SK-N-SH (cell line): ENCODE measurements at regions not wholly inside any gene's neighbourhood (a gene's known extent, or its start where the extent isn't known, plus 50 kb on each side); places are given as distances from the start of the nearest gene placed in this dataset.

Source experiments
- CTCF ChIA-PET: fragments of 300-600, 350-600 bp; formaldehyde crosslinking; extraction: SDS; loops from one replicate; lab custom pipeline; 2021; lab: Yijun Ruan, JAX
- POLR2A ChIA-PET: fragments of 350-600 bp; sonication (Branson Sonifier 250); formaldehyde crosslinking; extraction: SDS; loops from one replicate; lab custom pipeline; 2020; ENCODE audit warnings: antibody characterized with exemption, inconsistent platforms; lab: Yijun Ruan, JAX
- DNase-seq: peaks from one replicate; pipeline ENCODE4 v3.0.0; 2012
- H2AFZ ChIP-seq: fragments of 200-600 bp; sonication (generic); 2 replicates; pipeline ENCODE4 v1.8.1; 2016; ENCODE audit warnings: antibody characterized with exemption, mild to moderate bottlenecking, low read depth
- H3F3A ChIP-seq: fragments of 200-600 bp; sonication (generic); replicated peaks from 2 replicates; pipeline ENCODE3; 2016; ENCODE audit warnings: antibody characterized with exemption, mild to moderate bottlenecking; ENCODE audit not compliant: insufficient read depth
- H3K27ac ChIP-seq, 2 experiments: fragments of 200-500 bp in 1 of 2; fragments of 200-600 bp in 1 of 2; sonication (Bioruptor generic) in 1 of 2; sonication (generic), shearing (Covaris generic) in 1 of 2; 2 replicates each; pipeline versions ENCODE4 v1.5.1 to v1.6.1; 2014 to 2016; ENCODE audit warnings: low read depth in 2 of 2, inconsistent platforms in 1 of 2, low read length in 1 of 2, mild to moderate bottlenecking in 1 of 2, mixed read lengths in 1 of 2
- H3K27me3 ChIP-seq: fragments of 200-600 bp; sonication (generic), shearing (Covaris generic); 2 replicates; pipeline ENCODE4 v1.6.1; 2016; ENCODE audit warnings: mixed run types; ENCODE audit not compliant: insufficient read depth
- H3K36me3 ChIP-seq, 2 experiments: fragments of 200-500 bp in 1 of 2; fragments of 200-600 bp in 1 of 2; sonication (Bioruptor generic) in 1 of 2; sonication (generic) in 1 of 2; replicated peaks in 1 of 2; 2 replicates each; pipeline versions ENCODE3 to v1.5.1; 2014 to 2016; ENCODE audit warnings: low read length in 1 of 2, mild to moderate bottlenecking in 1 of 2; ENCODE audit not compliant: insufficient read depth in 2 of 2, control insufficient read depth in 1 of 2
- H3K4me1 ChIP-seq, 2 experiments: fragments of 200-500 bp in 1 of 2; fragments of 200-600 bp in 1 of 2; sonication (Bioruptor generic) in 1 of 2; sonication (generic), shearing (Covaris generic) in 1 of 2; 2 replicates each; pipeline versions ENCODE4 v1.5.1 to v1.6.1; 2014 to 2016; ENCODE audit warnings: low read depth in 1 of 2, low read length in 1 of 2, mixed run types in 1 of 2; ENCODE audit not compliant: insufficient read depth in 2 of 2, control insufficient read depth in 1 of 2
- H3K4me2 ChIP-seq: fragments of 200-600 bp; sonication (generic), shearing (Covaris generic); 2 replicates; pipeline ENCODE4 v1.6.1; 2017; ENCODE audit warnings: mixed run types
- H3K4me3 ChIP-seq, 2 experiments: fragments of 200-500 bp in 1 of 2; fragments of 200-600 bp in 1 of 2; sonication (Bioruptor generic) in 1 of 2; sonication (generic), shearing (Covaris generic) in 1 of 2; 2 replicates each; pipeline versions ENCODE4 v1.5.1 to v1.8.1; 2014 to 2016; ENCODE audit warnings: low read depth in 2 of 2, inconsistent platforms in 1 of 2, low read length in 1 of 2, mild to moderate bottlenecking in 1 of 2, mixed read lengths in 1 of 2, moderate library complexity in 1 of 2
- H3K79me2 ChIP-seq: fragments of 200-600 bp; sonication (generic); 2 replicates; pipeline ENCODE4 v1.8.1; 2017; ENCODE audit warnings: mild to moderate bottlenecking; ENCODE audit not compliant: insufficient read depth
- H3K9ac ChIP-seq: fragments of 200-600 bp; sonication (generic); 2 replicates; pipeline ENCODE4 v1.6.1; 2017; ENCODE audit warnings: mixed run types
- H3K9me2 ChIP-seq: fragments of 200-600 bp; sonication (generic); 2 replicates; pipeline ENCODE4 v1.6.1; 2017; ENCODE audit warnings: mixed run types
- H3K9me3 ChIP-seq: fragments of 200-600 bp; sonication (generic); 2 replicates; pipeline ENCODE4 v1.6.1; 2017; ENCODE audit warnings: mixed run types, mild to moderate bottlenecking, moderate library complexity
- H4K20me1 ChIP-seq: fragments of 200-600 bp; sonication (generic); 2 replicates; pipeline ENCODE4 v1.6.1; 2017; ENCODE audit warnings: mild to moderate bottlenecking, mixed run types; ENCODE audit not compliant: insufficient read depth
- CTCF ChIP-seq: fragments of 200-600 bp; sonication (generic); IDR thresholded peaks from 2 replicates; pipeline ENCODE4 v1.6.1; 2017; ENCODE audit warnings: antibody characterized with exemption, mild to moderate bottlenecking, moderate library complexity
- GATA2 ChIP-seq: sonication (generic); formaldehyde crosslinking; IDR thresholded peaks from 2 replicates; pipeline ENCODE4 v1.5.0; 2020; ENCODE audit warnings: mild to moderate bottlenecking, missing genetic modification reagents
- IRF3 ChIP-seq: fragments of 150-350 bp; IDR thresholded peaks from 2 replicates; pipeline ENCODE4 v1.6.1; 2016; ENCODE audit warnings: mild to moderate bottlenecking, low read depth, low read length
- MXI1 ChIP-seq: IDR thresholded peaks from 2 replicates; pipeline ENCODE4 v1.6.1; 2012; ENCODE audit warnings: mild to moderate bottlenecking, low read depth, low read length, improper control_type of control experiment
- NFIC ChIP-seq: IDR thresholded peaks from 2 replicates; pipeline ENCODE4 v1.4.0; 2012; ENCODE audit warnings: borderline replicate concordance
- RAD21 ChIP-seq: IDR thresholded peaks from 2 replicates; pipeline ENCODE4 v1.6.1; 2012; ENCODE audit warnings: mild to moderate bottlenecking, low read length
- SIN3A ChIP-seq: IDR thresholded peaks from 2 replicates; pipeline ENCODE4 v1.6.1; 2012; ENCODE audit warnings: low read depth, mild to moderate bottlenecking, low read length, moderate library complexity, borderline replicate concordance
- USF1 ChIP-seq: IDR thresholded peaks from 2 replicates; pipeline ENCODE4 v1.4.0; 2012; ENCODE audit warnings: low read depth, borderline replicate concordance
- YY1 ChIP-seq: IDR thresholded peaks from 2 replicates; pipeline ENCODE4 v1.4.0; 2012; ENCODE audit warnings: low read depth, mild to moderate bottlenecking
- WGBS: methylation state at CpG from one replicate; pipeline ENCODE4 v1.1.6; 2017; ENCODE audit warnings: low lambda C conversion rate; 5-methylcytosine and 5-hydroxymethylcytosine counted together
- TF ChIP-seq, protein P1 (sequence below): IDR thresholded peaks from 2 replicates; pipeline ENCODE4; 2012

- ChIA-PET CTCF (interaction anchor here (1.1 to 2.0 kb wide), 3 partner anchors 19 to 160 kb away, joined by 3 to 4 read pairs (median 4); no protein-coding TSS in a partner anchor), POLR2A (no interaction called here)
- peaks cover 8 to 32% of the 10 kb centered on the region in 2 experiments; a peak in 3 of 4 replicates for H3K4me1 ChIP-seq
- H3K4me3 ChIP-seq, result no peak overlapping the region
- no peak overlapping the region for H2AFZ ChIP-seq
- H3K9me3 ChIP-seq, result no peaks in the 10 kb centered on the region
- no peak overlapping the region for H3K4me2 ChIP-seq
- no peaks in the 10 kb centered on the region for H3K27me3 ChIP-seq
- no peaks in the 10 kb centered on the region for H3K79me2 ChIP-seq
- H4K20me1 ChIP-seq, result peaks cover 11% of the 10 kb centered on the region; the same call in 1 of the 2 replicates
- no peak overlapping the region for H3K27ac ChIP-seq
- no peak for TF ChIP-seq CTCF
- no peak for TF ChIP-seq SIN3A
- no peak for TF ChIP-seq IRF3
- TF ChIP-seq MXI1, result no peak
- no peak for TF ChIP-seq YY1
- no peak for TF ChIP-seq USF1
- no peak for TF ChIP-seq RAD21
- H3K9me2 ChIP-seq, result no peaks in the 10 kb centered on the region
- WGBS, result 89% methylated on average over 4 of the region's 12 CpGs
- H3K9ac ChIP-seq, result no peak overlapping the region
- H3K36me3 ChIP-seq, result no peaks in the 10 kb centered on the region
- DNase-seq, result peak; percentile 38
- H3F3A ChIP-seq, result no peaks in the 10 kb centered on the region
Measured at GRCh38 chr12:123078120-123078465, 72.8 kb downstream of the PITPNM2 start.

GRCh38 chr12:123077298-123078119 is 73.4 kb downstream of the PITPNM2 start:
- ChIA-PET CTCF (interaction anchor here (1.1 to 2.0 kb wide), 3 partner anchors 18 to 161 kb away, joined by 3 to 4 read pairs (median 4); no protein-coding TSS in a partner anchor), POLR2A (no interaction called here)
- H4K20me1 ChIP-seq, result peaks cover 11% of the 10 kb centered on the region; the same call in 1 of the 2 replicates
- H3K4me2 ChIP-seq, result no peak overlapping the region
- WGBS, result 90% methylated on average over 22 of the region's 22 CpGs
- H3K27me3 ChIP-seq, result no peaks in the 10 kb centered on the region
- no peaks in the 10 kb centered on the region for H3K79me2 ChIP-seq
- H3K27ac ChIP-seq, result no peak overlapping the region
- no peaks in the 10 kb centered on the region for H3F3A ChIP-seq
- no peaks in the 10 kb centered on the region for H3K36me3 ChIP-seq
- H3K9me2 ChIP-seq, result no peaks in the 10 kb centered on the region
- no peak overlapping the region for H3K9ac ChIP-seq
- no peak overlapping the region for H2AFZ ChIP-seq
- H3K4me3 ChIP-seq, result no peak overlapping the region
- no peaks in the 10 kb centered on the region for H3K9me3 ChIP-seq
- peaks cover 8 to 32% of the 10 kb centered on the region in 2 experiments; a peak in 3 of 4 replicates for H3K4me1 ChIP-seq
- DNase-seq, result no peak
- TF ChIP-seq NFIC (no peak), GATA2 (CRISPR knock-in tag) (no peak), SIN3A (no peak)
- TF ChIP-seq, protein P1, sequence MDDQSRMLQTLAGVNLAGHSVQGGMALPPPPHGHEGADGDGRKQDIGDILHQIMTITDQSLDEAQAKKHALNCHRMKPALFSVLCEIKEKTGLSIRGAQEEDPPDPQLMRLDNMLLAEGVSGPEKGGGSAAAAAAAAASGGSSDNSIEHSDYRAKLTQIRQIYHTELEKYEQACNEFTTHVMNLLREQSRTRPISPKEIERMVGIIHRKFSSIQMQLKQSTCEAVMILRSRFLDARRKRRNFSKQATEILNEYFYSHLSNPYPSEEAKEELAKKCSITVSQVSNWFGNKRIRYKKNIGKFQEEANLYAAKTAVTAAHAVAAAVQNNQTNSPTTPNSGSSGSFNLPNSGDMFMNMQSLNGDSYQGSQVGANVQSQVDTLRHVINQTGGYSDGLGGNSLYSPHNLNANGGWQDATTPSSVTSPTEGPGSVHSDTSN, result no peak
